ENCODE measurements at regions not wholly inside any gene's neighbourhood (a gene's known extent, or its start where the extent isn't known, plus 50 kb on each side); places are given as distances from the start of the nearest gene placed in this dataset.

- no peak for TF ChIP-seq CTCF (conservative IDR thresholded peaks at IDR 0.05)
- TF ChIP-seq EZH2 (IDR thresholded peaks at IDR 0.05; ENCODE audit: low read depth), result no peak
Measured at GRCh38 chr3:181920409-181920808, 208.7 kb downstream of the SOX2 start.

Measured in PC-9 (cell line).